ENCODE measurements at regions not wholly inside any gene's neighbourhood (a gene's known extent, or its start where the extent isn't known, plus 50 kb on each side); places are given as distances from the start of the nearest gene placed in this dataset.

- DNase-seq (no peak), ATAC-seq (no peak)
- peaks cover 0 to 2% of the 10 kb centered on the region in 2 donors for H3K9me3 ChIP-seq
- H3K36me3 ChIP-seq = no peaks in the 10 kb centered on the region
- H3K4me1 ChIP-seq = no peaks in the 10 kb centered on the region
- no peak overlapping the region for H3K27ac ChIP-seq
- intact Hi-C loops (cut with DNase I) = no loop called here
- no peak overlapping the region for H3K4me3 ChIP-seq
- no peak for TF ChIP-seq CTCF (IDR thresholded peaks at IDR 0.05)
- H3K27me3 ChIP-seq = no peaks in the 10 kb centered on the region
Observed at GRCh38 chr2:128420131-128420530, 101.5 kb upstream of the HS6ST1 start.

GRCh38 chr2:128420776-128421175, 102.1 kb upstream of the HS6ST1 start:
- Histone ChIP-seq H3K9me3 (peaks cover 0 to 2% of the 10 kb centered on the region in 2 donors), H3K27ac (no peak overlapping the region), H3K4me1 (no peaks in the 10 kb centered on the region), H3K36me3 (no peaks in the 10 kb centered on the region), H3K27me3 (no peaks in the 10 kb centered on the region), H3K4me3 (no peak overlapping the region)
- intact Hi-C loops (cut with DNase I) = no loop called here
- ATAC-seq (no peak), DNase-seq (peak in 1 of 4 donors; percentile 4)
- no peak for TF ChIP-seq CTCF (IDR thresholded peaks at IDR 0.05)

GRCh38 chr2:128421286-128421685, 102.6 kb upstream of the HS6ST1 start:
- Histone ChIP-seq H3K9me3 (peaks cover 0 to 2% of the 10 kb centered on the region in 2 donors), H3K27me3 (no peaks in the 10 kb centered on the region), H3K4me1 (no peaks in the 10 kb centered on the region), H3K27ac (no peak overlapping the region), H3K36me3 (no peaks in the 10 kb centered on the region), H3K4me3 (no peak overlapping the region)
- ATAC-seq (no peak), DNase-seq (no peak)
- TF ChIP-seq CTCF (IDR thresholded peaks at IDR 0.05) = no peak
- intact Hi-C loops (cut with DNase I) = no loop called here

- TF ChIP-seq CTCF (IDR thresholded peaks at IDR 0.05) = no peak
- no peaks in the 10 kb centered on the region for H3K27me3 ChIP-seq
- no peak for ATAC-seq
- H3K4me1 ChIP-seq = no peaks in the 10 kb centered on the region
- H3K27ac ChIP-seq = no peak overlapping the region
- no peak overlapping the region for H3K4me3 ChIP-seq
- intact Hi-C loops (cut with DNase I) = no loop called here
- DNase-seq = peak in 1 of 4 donors; percentile 12
- peaks cover 0 to 2% of the 10 kb centered on the region in 2 donors for H3K9me3 ChIP-seq
- no peaks in the 10 kb centered on the region for H3K36me3 ChIP-seq
Observed at GRCh38 chr2:128421861-128422311, 103.2 kb upstream of the HS6ST1 start.

- no peak for TF ChIP-seq CTCF (IDR thresholded peaks at IDR 0.05)
- intact Hi-C loops (cut with DNase I) = no loop called here
Observed at GRCh38 chr2:128422571-128422970, 103.9 kb upstream of the HS6ST1 start.

More at GRCh38 chr2:128422571-128422970, 103.9 kb upstream of the HS6ST1 start:
- ATAC-seq (peak; percentile 35), DNase-seq (no peak)
- Histone ChIP-seq H3K27me3 (no peaks in the 10 kb centered on the region), H3K9me3 (peaks cover 0 to 2% of the 10 kb centered on the region in 2 donors), H3K27ac (peak overlapping the region in 1 of 2 donors; percentile 33), H3K4me3 (no peak overlapping the region), H3K36me3 (no peaks in the 10 kb centered on the region), H3K4me1 (no peaks in the 10 kb centered on the region)
